ENCODE measurements at regions not wholly inside any gene's neighbourhood (a gene's known extent, or its start where the extent isn't known, plus 50 kb on each side); places are given as distances from the start of the nearest gene placed in this dataset.
A peak's percentile ranks its signal among the peaks of the same experiment; 100 is the strongest.

GRCh38 chr10:43930777-43931176, 282.1 kb upstream of the ZNF32 start:
- Histone ChIP-seq H3K4me3 (ENCODE audit: low read depth, low read length) (0 out of 2 replicates have a peak overlapping the region, but pooled peaks have one; percentile 21), H3K36me3 (ENCODE audit: insufficient read depth, low read length) (no peaks in the 10 kb centered on the region), H3K27me3 (ENCODE audit: insufficient read depth, low read length) (no peaks in the 10 kb centered on the region), H3K79me2 (ENCODE audit: control insufficient read depth, insufficient read depth, low read length, unreplicated experiment) (no peaks in the 10 kb centered on the region), H3K4me1 (ENCODE audit: control insufficient read depth, insufficient read depth, low read length, unreplicated experiment) (peaks cover 17% of the 10 kb centered on the region), H3K27ac (ENCODE audit: low read depth, low read length) (peak overlapping the region; percentile 86), H2AFZ (ENCODE audit: low read length, unreplicated experiment) (no peak overlapping the region)

- Histone ChIP-seq H2AFZ (ENCODE audit: low read length, unreplicated experiment) (no peak overlapping the region), H3K36me3 (ENCODE audit: insufficient read depth, low read length) (no peaks in the 10 kb centered on the region), H3K27ac (ENCODE audit: low read depth, low read length) (no peak overlapping the region), H3K27me3 (ENCODE audit: insufficient read depth, low read length) (no peaks in the 10 kb centered on the region), H3K4me1 (ENCODE audit: control insufficient read depth, insufficient read depth, low read length, unreplicated experiment) (peaks cover 17% of the 10 kb centered on the region), H3K79me2 (ENCODE audit: control insufficient read depth, insufficient read depth, low read length, unreplicated experiment) (no peaks in the 10 kb centered on the region), H3K4me3 (ENCODE audit: low read depth, low read length) (no peak overlapping the region)
Observed at GRCh38 chr10:43930243-43930642, 281.6 kb upstream of the ZNF32 start.

GRCh38 chr10:43929122-43929521, 280.4 kb upstream of the ZNF32 start:
- Histone ChIP-seq H3K79me2 (ENCODE audit: control insufficient read depth, insufficient read depth, low read length, unreplicated experiment) (no peaks in the 10 kb centered on the region), H3K4me3 (ENCODE audit: low read depth, low read length) (no peak overlapping the region), H3K27me3 (ENCODE audit: insufficient read depth, low read length) (no peaks in the 10 kb centered on the region), H3K36me3 (ENCODE audit: insufficient read depth, low read length) (no peaks in the 10 kb centered on the region), H3K27ac (ENCODE audit: low read depth, low read length) (no peak overlapping the region), H3K4me1 (ENCODE audit: control insufficient read depth, insufficient read depth, low read length, unreplicated experiment) (peaks cover 17% of the 10 kb centered on the region), H2AFZ (ENCODE audit: low read length, unreplicated experiment) (no peak overlapping the region)

- H3K4me3 ChIP-seq (ENCODE audit: low read depth, low read length), result no peak overlapping the region
- H3K4me1 ChIP-seq (ENCODE audit: control insufficient read depth, insufficient read depth, low read length, unreplicated experiment), result peaks cover 17% of the 10 kb centered on the region
- H3K27me3 ChIP-seq (ENCODE audit: insufficient read depth, low read length), result no peaks in the 10 kb centered on the region
- no peaks in the 10 kb centered on the region for H3K79me2 ChIP-seq (ENCODE audit: control insufficient read depth, insufficient read depth, low read length, unreplicated experiment)
- no peaks in the 10 kb centered on the region for H3K36me3 ChIP-seq (ENCODE audit: insufficient read depth, low read length)
- no peak overlapping the region for H2AFZ ChIP-seq (ENCODE audit: low read length, unreplicated experiment)
- no peak overlapping the region for H3K27ac ChIP-seq (ENCODE audit: low read depth, low read length)
Observed at GRCh38 chr10:43928425-43928968, 279.8 kb upstream of the ZNF32 start.

- no peak overlapping the region for H2AFZ ChIP-seq (ENCODE audit: low read length, unreplicated experiment)
- no peaks in the 10 kb centered on the region for H3K27me3 ChIP-seq (ENCODE audit: insufficient read depth, low read length)
- H3K27ac ChIP-seq (ENCODE audit: low read depth, low read length), result no peak overlapping the region
Observed at GRCh38 chr10:43926875-43927406, 278.3 kb upstream of the ZNF32 start.

GRCh38 chr10:43926371-43926770, 277.7 kb upstream of the ZNF32 start:
- H2AFZ ChIP-seq (ENCODE audit: low read length, unreplicated experiment), result no peak overlapping the region
- no peaks in the 10 kb centered on the region for H3K36me3 ChIP-seq (ENCODE audit: insufficient read depth, low read length)
- no peak overlapping the region for H3K27ac ChIP-seq (ENCODE audit: low read depth, low read length)
- peaks cover 10% of the 10 kb centered on the region for H3K4me1 ChIP-seq (ENCODE audit: control insufficient read depth, insufficient read depth, low read length, unreplicated experiment)
- H3K27me3 ChIP-seq (ENCODE audit: insufficient read depth, low read length), result no peaks in the 10 kb centered on the region
- no peak overlapping the region for H3K4me3 ChIP-seq (ENCODE audit: low read depth, low read length)
- H3K79me2 ChIP-seq (ENCODE audit: control insufficient read depth, insufficient read depth, low read length, unreplicated experiment), result no peaks in the 10 kb centered on the region

More at GRCh38 chr10:43926875-43927406, 278.3 kb upstream of the ZNF32 start:
- H3K4me3 ChIP-seq (ENCODE audit: low read depth, low read length), result no peak overlapping the region
- peaks cover 16% of the 10 kb centered on the region for H3K4me1 ChIP-seq (ENCODE audit: control insufficient read depth, insufficient read depth, low read length, unreplicated experiment)
- H3K79me2 ChIP-seq (ENCODE audit: control insufficient read depth, insufficient read depth, low read length, unreplicated experiment), result no peaks in the 10 kb centered on the region
- H3K36me3 ChIP-seq (ENCODE audit: insufficient read depth, low read length), result no peaks in the 10 kb centered on the region

GRCh38 chr10:43925793-43926192, 277.1 kb upstream of the ZNF32 start:
- no peak overlapping the region for H3K4me3 ChIP-seq (ENCODE audit: low read depth, low read length)
- H3K27ac ChIP-seq (ENCODE audit: low read depth, low read length), result no peak overlapping the region
- H2AFZ ChIP-seq (ENCODE audit: low read length, unreplicated experiment), result no peak overlapping the region
- no peaks in the 10 kb centered on the region for H3K79me2 ChIP-seq (ENCODE audit: control insufficient read depth, insufficient read depth, low read length, unreplicated experiment)
- no peaks in the 10 kb centered on the region for H3K36me3 ChIP-seq (ENCODE audit: insufficient read depth, low read length)
- no peaks in the 10 kb centered on the region for H3K27me3 ChIP-seq (ENCODE audit: insufficient read depth, low read length)
- peaks cover 5% of the 10 kb centered on the region for H3K4me1 ChIP-seq (ENCODE audit: control insufficient read depth, insufficient read depth, low read length, unreplicated experiment)

GRCh38 chr10:43923328-43923727, 274.6 kb upstream of the ZNF32 start:
- Histone ChIP-seq H3K36me3 (ENCODE audit: insufficient read depth, low read length) (no peaks in the 10 kb centered on the region), H3K4me1 (ENCODE audit: control insufficient read depth, insufficient read depth, low read length, unreplicated experiment) (no peaks in the 10 kb centered on the region), H3K27me3 (ENCODE audit: insufficient read depth, low read length) (no peaks in the 10 kb centered on the region), H3K79me2 (ENCODE audit: control insufficient read depth, insufficient read depth, low read length, unreplicated experiment) (no peaks in the 10 kb centered on the region), H3K4me3 (ENCODE audit: low read depth, low read length) (no peak overlapping the region), H2AFZ (ENCODE audit: low read length, unreplicated experiment) (no peak overlapping the region), H3K27ac (ENCODE audit: low read depth, low read length) (no peak overlapping the region)

- Histone ChIP-seq H3K79me2 (ENCODE audit: control insufficient read depth, insufficient read depth, low read length, unreplicated experiment) (no peaks in the 10 kb centered on the region), H3K27ac (ENCODE audit: low read depth, low read length) (no peak overlapping the region), H3K36me3 (ENCODE audit: insufficient read depth, low read length) (no peaks in the 10 kb centered on the region), H2AFZ (ENCODE audit: low read length, unreplicated experiment) (no peak overlapping the region), H3K4me3 (ENCODE audit: low read depth, low read length) (no peak overlapping the region), H3K4me1 (ENCODE audit: control insufficient read depth, insufficient read depth, low read length, unreplicated experiment) (no peaks in the 10 kb centered on the region), H3K27me3 (ENCODE audit: insufficient read depth, low read length) (no peaks in the 10 kb centered on the region)
Observed at GRCh38 chr10:43922335-43923280, 273.9 kb upstream of the ZNF32 start.

GRCh38 chr10:43921881-43922280, 273.2 kb upstream of the ZNF32 start:
- no peaks in the 10 kb centered on the region for H3K27me3 ChIP-seq (ENCODE audit: insufficient read depth, low read length)
- H3K79me2 ChIP-seq (ENCODE audit: control insufficient read depth, insufficient read depth, low read length, unreplicated experiment), result no peaks in the 10 kb centered on the region
- H3K4me1 ChIP-seq (ENCODE audit: control insufficient read depth, insufficient read depth, low read length, unreplicated experiment), result no peaks in the 10 kb centered on the region
- no peaks in the 10 kb centered on the region for H3K36me3 ChIP-seq (ENCODE audit: insufficient read depth, low read length)
- H3K27ac ChIP-seq (ENCODE audit: low read depth, low read length), result no peak overlapping the region
- H3K4me3 ChIP-seq (ENCODE audit: low read depth, low read length), result no peak overlapping the region
- H2AFZ ChIP-seq (ENCODE audit: low read length, unreplicated experiment), result no peak overlapping the region

GRCh38 chr10:43921478-43921877, 272.8 kb upstream of the ZNF32 start:
- Histone ChIP-seq H3K79me2 (ENCODE audit: control insufficient read depth, insufficient read depth, low read length, unreplicated experiment) (no peaks in the 10 kb centered on the region), H3K4me3 (ENCODE audit: low read depth, low read length) (no peak overlapping the region), H3K27ac (ENCODE audit: low read depth, low read length) (no peak overlapping the region), H3K4me1 (ENCODE audit: control insufficient read depth, insufficient read depth, low read length, unreplicated experiment) (no peaks in the 10 kb centered on the region), H3K27me3 (ENCODE audit: insufficient read depth, low read length) (no peaks in the 10 kb centered on the region), H2AFZ (ENCODE audit: low read length, unreplicated experiment) (no peak overlapping the region), H3K36me3 (ENCODE audit: insufficient read depth, low read length) (no peaks in the 10 kb centered on the region)

Measured in ACC112 (cell line).